WTC11 (cell line): ENCODE measurements at regions not wholly inside any gene's neighbourhood (a gene's known extent, or its start where the extent isn't known, plus 50 kb on each side); places are given as distances from the start of the nearest gene placed in this dataset.

Source experiments
- ATAC-seq: fragments of 200-7000 bp; cut with Tn5 transposase; 2 replicates; pipeline ENCODE4 v1.10.0; 2021; ENCODE audit warnings: mild to moderate bottlenecking, moderate library complexity
- CTCF ChIA-PET: fragments of 300-600 bp; sonication (Branson Sonifier 250); formaldehyde crosslinking; loops from one replicate; lab custom pipeline; 2021; ENCODE audit warnings: antibody characterized with exemption; lab: Charles Lee
- POLR2A ChIA-PET: fragments of 350-600 bp; sonication (Branson Sonifier 250); formaldehyde crosslinking; loops from one replicate; lab custom pipeline; 2021; ENCODE audit warnings: antibody characterized with exemption; lab: Charles Lee
- DNase-seq: peaks from one replicate; pipeline ENCODE4 v3.0.0; 2021; ENCODE audit warnings: low spot score
- H3K27ac Mint-ChIP-seq: 2 replicates; pipeline ENCODE4 v1.8.0; 2021; ENCODE audit warnings: mixed read lengths
- H3K27me3 Mint-ChIP-seq: 2 replicates; pipeline ENCODE4 v1.8.0; 2021; ENCODE audit warnings: low read depth, mild to moderate bottlenecking, moderate library complexity, mixed read lengths
- H3K36me3 Mint-ChIP-seq: 2 replicates; pipeline ENCODE4 v1.8.0; 2021; ENCODE audit warnings: mixed read lengths
- H3K4me1 Mint-ChIP-seq: 2 replicates; pipeline ENCODE4 v1.8.0; 2022; ENCODE audit warnings: mixed read lengths
- H3K4me3 Mint-ChIP-seq: 2 replicates; pipeline ENCODE4 v1.8.0; 2021; ENCODE audit warnings: mild to moderate bottlenecking, moderate library complexity, mixed read lengths
- H3K9me3 Mint-ChIP-seq: 2 replicates; pipeline ENCODE4 v1.8.0; 2021; ENCODE audit warnings: mixed read lengths
- AR ChIP-seq: fragments of 250-450 bp; sonication (Bioruptor Pico); IDR thresholded peaks from 2 replicates; pipeline ENCODE4 v1.9.0; 2021; ENCODE audit warnings: mild to moderate bottlenecking
- CBFB ChIP-seq: sonication (generic); formaldehyde crosslinking; IDR thresholded peaks from 2 replicates; pipeline ENCODE4 v1.8.1; 2022; ENCODE audit warnings: mild to moderate bottlenecking, low read depth, missing genetic modification reagents
- CREM ChIP-seq: sonication (generic); formaldehyde crosslinking; IDR thresholded peaks from 2 replicates; pipeline ENCODE4 v1.8.1; 2022; ENCODE audit warnings: mild to moderate bottlenecking, missing genetic modification reagents, moderate library complexity
- ESRRA ChIP-seq: sonication (generic); formaldehyde crosslinking; IDR thresholded peaks from 2 replicates; pipeline ENCODE4 v1.8.1; 2022; ENCODE audit warnings: mild to moderate bottlenecking, missing genetic modification reagents, borderline replicate concordance
- FOXP4 ChIP-seq: sonication (generic); formaldehyde crosslinking; IDR thresholded peaks from 2 replicates; pipeline ENCODE4 v1.8.0; 2022; ENCODE audit warnings: mild to moderate bottlenecking, missing genetic modification reagents
- KAT7 ChIP-seq: sonication (generic); formaldehyde crosslinking; IDR thresholded peaks from 2 replicates; pipeline ENCODE4 v1.8.1; 2023; ENCODE audit warnings: missing genetic modification reagents, mild to moderate bottlenecking, borderline replicate concordance
- MAX ChIP-seq: sonication (generic); formaldehyde crosslinking; IDR thresholded peaks from 2 replicates; pipeline ENCODE4 v1.8.0; 2022; ENCODE audit warnings: mild to moderate bottlenecking, missing genetic modification reagents
- PRRX2 ChIP-seq: fragments of 250-450 bp; sonication (Bioruptor Pico); IDR thresholded peaks from 2 replicates; pipeline ENCODE4 v1.8.0; 2021; ENCODE audit warnings: mild to moderate bottlenecking
- RORB ChIP-seq: fragments of 250-450 bp; sonication (Bioruptor Pico); IDR thresholded peaks from 2 replicates; pipeline ENCODE4 v1.9.0; 2021; ENCODE audit warnings: mild to moderate bottlenecking
- SP1 ChIP-seq: sonication (generic); formaldehyde crosslinking; conservative IDR thresholded peaks from 2 replicates; pipeline ENCODE4 v1.8.1; 2022; ENCODE audit warnings: missing genetic modification reagents
- USF2 ChIP-seq: sonication (generic); formaldehyde crosslinking; IDR thresholded peaks from 2 replicates; pipeline ENCODE4 v1.8.1; 2023; ENCODE audit warnings: mild to moderate bottlenecking, missing genetic modification reagents, moderate library complexity
- ZBTB21 ChIP-seq: sonication (generic); formaldehyde crosslinking; IDR thresholded peaks from 2 replicates; pipeline ENCODE4 v1.8.1; 2023; ENCODE audit warnings: mild to moderate bottlenecking, missing genetic modification reagents, borderline replicate concordance
- ZNF121 ChIP-seq: sonication (generic); formaldehyde crosslinking; IDR thresholded peaks from 2 replicates; pipeline ENCODE4 v1.8.0; 2023; ENCODE audit warnings: missing genetic modification reagents
- ZNF532 ChIP-seq: fragments of 250-450 bp; sonication (Bioruptor Pico); IDR thresholded peaks from 2 replicates; pipeline ENCODE4 v1.9.0; 2021; ENCODE audit warnings: mild to moderate bottlenecking, borderline replicate concordance

- DNase-seq (peak; percentile 66), ATAC-seq (peak; percentile 87)
- TF ChIP-seq FOXP4 (CRISPR knock-in tag), result 0 out of 2 replicates have a peak, but pooled peaks have one; percentile 29
- TF ChIP-seq SP1 (CRISPR knock-in tag), result 0 out of 2 replicates have a peak, but pooled peaks have one; percentile 20
- no peak for TF ChIP-seq ZNF532 (CRISPR knock-in tag)
- no peak for TF ChIP-seq RORB (CRISPR knock-in tag)
- H3K9me3 Mint-ChIP-seq, result no peaks in the 10 kb centered on the region
- peaks cover 63% of the 10 kb centered on the region for H3K4me1 Mint-ChIP-seq
- no peaks in the 10 kb centered on the region for H3K27me3 Mint-ChIP-seq
- H3K27ac Mint-ChIP-seq, result 0 out of 2 replicates have a peak overlapping the region, but pooled peaks have one; percentile 75
- H3K36me3 Mint-ChIP-seq, result no peaks in the 10 kb centered on the region
- POLR2A ChIA-PET, result no interaction called here
- CTCF ChIA-PET, result interaction anchor here (0.8 kb wide), 1 partner anchor 298 kb away, joined by 3 read pairs; no protein-coding TSS in a partner anchor
- peak overlapping the region; percentile 44 for H3K4me3 Mint-ChIP-seq
Observed at GRCh38 chr15:29400701-29401100, 131.1 kb upstream of the NSMCE3 start.

GRCh38 chr15:29398907-29399306 lies 129.3 kb upstream of the NSMCE3 start:
- no peak overlapping the region for H3K4me3 Mint-ChIP-seq
- no peaks in the 10 kb centered on the region for H3K27me3 Mint-ChIP-seq
- TF ChIP-seq ZBTB21 (CRISPR knock-in tag), result no peak
- TF ChIP-seq USF2 (CRISPR knock-in tag), result no peak
- no peak for TF ChIP-seq ESRRA (CRISPR knock-in tag)
- no peak for TF ChIP-seq CBFB (CRISPR knock-in tag)
- no peak for TF ChIP-seq MAX (CRISPR knock-in tag)
- no peak for TF ChIP-seq CREM
- no peak for TF ChIP-seq AR (CRISPR knock-in tag)
- no peak for TF ChIP-seq KAT7 (CRISPR knock-in tag)
- TF ChIP-seq RORB (CRISPR knock-in tag), result no peak
- no peak for TF ChIP-seq ZNF121 (CRISPR knock-in tag)
- TF ChIP-seq SP1 (CRISPR knock-in tag), result no peak
- TF ChIP-seq PRRX2 (CRISPR knock-in tag), result no peak
- H3K27ac Mint-ChIP-seq, result peak overlapping the region; percentile 58
- no peaks in the 10 kb centered on the region for H3K36me3 Mint-ChIP-seq
- CTCF ChIA-PET, result no interaction called here
- POLR2A ChIA-PET, result no interaction called here
- H3K9me3 Mint-ChIP-seq, result no peaks in the 10 kb centered on the region
- H3K4me1 Mint-ChIP-seq, result peaks cover 53% of the 10 kb centered on the region
- ATAC-seq (no peak), DNase-seq (no peak)
